CD14-positive monocyte (primary cell): ENCODE measurements at regions not wholly inside any gene's neighbourhood (a gene's known extent, or its start where the extent isn't known, plus 50 kb on each side); places are given as distances from the start of the nearest gene placed in this dataset.

ENCODE experiments used
- DNase-seq, 3 donors: peaks; one replicate each; pipeline ENCODE4 v3.0.0-alpha.2; 2011 to 2022
- H2AFZ ChIP-seq: 2 replicates; pipeline ENCODE4 v1.6.0; 2012; ENCODE audit warnings: mild to moderate bottlenecking, low read depth, low read length, inconsistent platforms; ENCODE audit not compliant: insufficient read depth, poor library complexity, severe bottlenecking
- H3K27ac ChIP-seq, 2 donors: 1 replicate in 1 of 2; 2 replicates in 1 of 2; pipeline ENCODE4 v1.5.1; 2012 to 2013; ENCODE audit warnings: low read length in 2 of 2, control low read depth in 1 of 2, inconsistent platforms in 1 of 2, low read depth in 1 of 2, mild to moderate bottlenecking in 1 of 2
- H3K27me3 ChIP-seq, 2 donors: one replicate each; pipeline versions ENCODE4 v1.6.0 to v1.6.1; 2011 to 2013; ENCODE audit warnings: low read length in 2 of 2; ENCODE audit not compliant: control insufficient read depth in 2 of 2, insufficient read depth in 2 of 2
- H3K36me3 ChIP-seq, 2 donors: replicated peaks in 1 of 2; 1 replicate in 1 of 2; 2 replicates in 1 of 2; pipeline versions ENCODE4 v1.5.1 to v1.6.1; 2012 to 2013; ENCODE audit warnings: low read length in 2 of 2, control low read depth in 1 of 2, inconsistent platforms in 1 of 2, mild to moderate bottlenecking in 1 of 2; ENCODE audit not compliant: insufficient read depth in 2 of 2, control insufficient read depth in 1 of 2
- H3K4me1 ChIP-seq, 2 donors: 1 replicate in 1 of 2; 2 replicates in 1 of 2; pipeline versions ENCODE4 v1.5.1 to v1.6.1; 2012 to 2013; ENCODE audit warnings: low read length in 2 of 2, control low read depth in 1 of 2, inconsistent platforms in 1 of 2, mild to moderate bottlenecking in 1 of 2, moderate library complexity in 1 of 2; ENCODE audit not compliant: insufficient read depth in 2 of 2, control insufficient read depth in 1 of 2
- H3K4me2 ChIP-seq: replicated peaks from 2 replicates; pipeline ENCODE3; 2012; ENCODE audit warnings: low read length, moderate library complexity, mild to moderate bottlenecking; ENCODE audit not compliant: poor library complexity, severe bottlenecking; ENCODE audit errors: extremely low read depth
- H3K4me3 ChIP-seq, 3 experiments: fragments of 200-600 bp in 1 of 3; sonication (generic) in 1 of 3; replicated peaks in 1 of 3; 1 replicate in 2 of 3; 2 replicates in 1 of 3; pipeline ENCODE4 v1.5.1; 2011 to 2013; ENCODE audit warnings: low read length in 3 of 3, mild to moderate bottlenecking in 3 of 3, control low read depth in 2 of 3, low read depth in 2 of 3, inconsistent platforms in 1 of 3, moderate library complexity in 1 of 3
- H3K79me2 ChIP-seq: 2 replicates; pipeline ENCODE4 v1.6.0; 2012; ENCODE audit warnings: mild to moderate bottlenecking, control low read depth, inconsistent platforms, low read length, moderate library complexity; ENCODE audit not compliant: insufficient read depth
- H3K9ac ChIP-seq: 2 replicates; pipeline ENCODE4 v1.6.0; 2017; ENCODE audit warnings: low read length, mild to moderate bottlenecking; ENCODE audit not compliant: insufficient read depth, poor library complexity, severe bottlenecking
- H3K9me3 ChIP-seq, 2 donors: replicated peaks in 1 of 2; 1 replicate in 1 of 2; 2 replicates in 1 of 2; pipeline versions ENCODE4 v1.5.1 to v1.6.1; 2012 to 2013; ENCODE audit warnings: low read length in 2 of 2, control low read depth in 1 of 2; ENCODE audit not compliant: control insufficient read depth in 1 of 2, insufficient read depth in 1 of 2
- H4K20me1 ChIP-seq: 2 replicates; pipeline ENCODE4 v1.6.0; 2012; ENCODE audit warnings: mild to moderate bottlenecking, low read length, control low read depth, moderate library complexity; ENCODE audit not compliant: insufficient read depth
- H3K27ac Mint-ChIP-seq, 7 donors: one replicate each; pipeline ENCODE4 v1.8.0; 2020; ENCODE audit warnings: mild to moderate bottlenecking in 7 of 7, mixed read lengths in 7 of 7, moderate library complexity in 6 of 7, inconsistent platforms in 2 of 7
- H3K27me3 Mint-ChIP-seq, 3 donors: one replicate each; pipeline ENCODE4 v1.8.0; 2021 to 2022; ENCODE audit warnings: low read depth in 3 of 3, mild to moderate bottlenecking in 3 of 3, mixed read lengths in 3 of 3, moderate library complexity in 3 of 3, inconsistent platforms in 1 of 3
- H3K36me3 Mint-ChIP-seq, 2 donors: one replicate each; pipeline ENCODE4 v1.8.0; 2020; ENCODE audit warnings: mixed read lengths in 2 of 2, inconsistent platforms in 1 of 2, mild to moderate bottlenecking in 1 of 2
- H3K4me1 Mint-ChIP-seq: one replicate; pipeline ENCODE4 v1.8.0; 2020; ENCODE audit warnings: mild to moderate bottlenecking, mixed read lengths
- H3K4me3 Mint-ChIP-seq, 2 donors: one replicate each; pipeline ENCODE4 v1.8.0; 2020; ENCODE audit warnings: mild to moderate bottlenecking in 2 of 2, mixed read lengths in 2 of 2, moderate library complexity in 1 of 2
- H3K9me3 Mint-ChIP-seq, 7 donors: one replicate each; pipeline ENCODE4 v1.8.0; 2020 to 2022; ENCODE audit warnings: mixed read lengths in 7 of 7, mild to moderate bottlenecking in 6 of 7, moderate library complexity in 6 of 7, inconsistent platforms in 2 of 7
- WGBS: methylation state at CpG from one replicate; pipeline ENCODE4 v1.1.5; 2013; ENCODE audit warnings: missing lambda C conversion rate; ENCODE audit not compliant: insufficient coverage; 5-methylcytosine and 5-hydroxymethylcytosine counted together
- intact Hi-C, 2 donors: fragments of 100-400 bp; cut with micrococcal nuclease; formaldehyde crosslinking; loops; one replicate each; pipeline versions ENCODE4 v1.15.0 to v1.15.1; 2023
- TF ChIP-seq, protein P1 (sequence below): fragments of 200-600 bp; IDR thresholded peaks from one replicate; pipeline ENCODE4 v1.8.0; 2022; ENCODE audit warnings: antibody characterized with exemption, mild to moderate bottlenecking

DNA sequence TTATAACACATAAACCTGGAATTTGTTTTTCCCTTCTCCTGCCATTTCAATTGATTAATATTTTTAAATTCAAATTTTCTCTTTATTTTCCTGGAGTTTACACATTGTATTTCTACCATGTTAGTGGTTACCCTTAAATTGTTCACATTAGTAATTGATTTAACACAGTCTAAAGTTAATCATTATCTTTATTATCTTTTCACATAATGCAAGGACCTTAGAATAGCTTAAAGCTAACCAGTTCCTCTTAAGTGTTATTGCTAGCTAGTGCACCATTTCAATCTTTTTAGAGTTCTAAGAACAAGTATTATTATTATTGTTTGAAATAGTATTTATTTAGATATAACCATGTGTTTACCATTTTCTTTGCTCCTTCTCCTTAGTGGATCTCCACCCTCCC is 251.2 kb upstream of the FBXL7 start:
- no peak overlapping the region for H3K27ac Mint-ChIP-seq
- Histone ChIP-seq H3K27me3 (no peaks in the 10 kb centered on the region), H3K4me2 (no peak overlapping the region), H3K9me3 (peaks cover 0 to 12% of the 10 kb centered on the region in 2 donors), H3K4me1 (no peaks in the 10 kb centered on the region), H2AFZ (no peak overlapping the region), H3K36me3 (no peaks in the 10 kb centered on the region), H3K27ac (no peak overlapping the region), H3K79me2 (no peaks in the 10 kb centered on the region), H4K20me1 (no peaks in the 10 kb centered on the region), H3K4me3 (no peak overlapping the region), H3K9ac (no peak overlapping the region)
- H3K4me1 Mint-ChIP-seq = no peaks in the 10 kb centered on the region
- no peak overlapping the region for H3K4me3 Mint-ChIP-seq
- intact Hi-C loops = no loop called here
- no peak for DNase-seq
- no peaks in the 10 kb centered on the region for H3K36me3 Mint-ChIP-seq
- H3K27me3 Mint-ChIP-seq = peaks cover 0 to 2% (median 2%) of the 10 kb centered on the region in 3 donors
- peaks cover 0 to 13% (median 6%) of the 10 kb centered on the region in 7 donors for H3K9me3 Mint-ChIP-seq
- TF ChIP-seq, protein P1, sequence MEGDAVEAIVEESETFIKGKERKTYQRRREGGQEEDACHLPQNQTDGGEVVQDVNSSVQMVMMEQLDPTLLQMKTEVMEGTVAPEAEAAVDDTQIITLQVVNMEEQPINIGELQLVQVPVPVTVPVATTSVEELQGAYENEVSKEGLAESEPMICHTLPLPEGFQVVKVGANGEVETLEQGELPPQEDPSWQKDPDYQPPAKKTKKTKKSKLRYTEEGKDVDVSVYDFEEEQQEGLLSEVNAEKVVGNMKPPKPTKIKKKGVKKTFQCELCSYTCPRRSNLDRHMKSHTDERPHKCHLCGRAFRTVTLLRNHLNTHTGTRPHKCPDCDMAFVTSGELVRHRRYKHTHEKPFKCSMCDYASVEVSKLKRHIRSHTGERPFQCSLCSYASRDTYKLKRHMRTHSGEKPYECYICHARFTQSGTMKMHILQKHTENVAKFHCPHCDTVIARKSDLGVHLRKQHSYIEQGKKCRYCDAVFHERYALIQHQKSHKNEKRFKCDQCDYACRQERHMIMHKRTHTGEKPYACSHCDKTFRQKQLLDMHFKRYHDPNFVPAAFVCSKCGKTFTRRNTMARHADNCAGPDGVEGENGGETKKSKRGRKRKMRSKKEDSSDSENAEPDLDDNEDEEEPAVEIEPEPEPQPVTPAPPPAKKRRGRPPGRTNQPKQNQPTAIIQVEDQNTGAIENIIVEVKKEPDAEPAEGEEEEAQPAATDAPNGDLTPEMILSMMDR = no peak

DNA sequence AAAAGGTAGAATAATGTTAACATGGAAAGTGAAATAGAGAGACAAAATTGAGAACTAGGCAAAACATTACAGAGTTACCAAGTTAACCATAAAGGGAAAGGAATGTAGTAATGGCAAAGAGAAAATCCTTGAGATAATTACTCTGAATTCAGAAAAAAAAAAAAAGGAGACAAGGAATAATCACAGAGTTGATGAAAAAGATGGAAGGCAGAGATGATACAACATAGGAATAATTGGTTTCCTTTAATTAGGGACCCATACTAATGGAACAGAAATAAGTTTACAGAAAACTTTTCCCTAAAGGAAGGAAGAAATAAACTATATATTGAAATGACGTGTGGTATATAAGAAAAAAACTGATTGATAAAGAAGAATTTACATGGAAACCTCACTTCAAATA is 254.1 kb upstream of the FBXL7 start:
- Histone ChIP-seq H3K36me3 (no peaks in the 10 kb centered on the region), H3K9me3 (peaks cover 0 to 12% of the 10 kb centered on the region in 2 donors), H3K4me2 (no peak overlapping the region), H3K27me3 (no peaks in the 10 kb centered on the region), H3K9ac (no peak overlapping the region), H2AFZ (no peak overlapping the region), H4K20me1 (no peaks in the 10 kb centered on the region), H3K4me3 (no peak overlapping the region), H3K79me2 (no peaks in the 10 kb centered on the region), H3K4me1 (no peaks in the 10 kb centered on the region), H3K27ac (no peak overlapping the region)
- WGBS = no CpG with 5 or more reads among the region's 1 CpG
- H3K4me3 Mint-ChIP-seq = no peak overlapping the region
- H3K36me3 Mint-ChIP-seq = no peaks in the 10 kb centered on the region
- peaks cover 0 to 3% (median 2%) of the 10 kb centered on the region in 3 donors for H3K27me3 Mint-ChIP-seq
- TF ChIP-seq, protein P1 = no peak
- H3K9me3 Mint-ChIP-seq = peaks cover 0 to 13% (median 6%) of the 10 kb centered on the region in 7 donors
- no peaks in the 10 kb centered on the region for H3K4me1 Mint-ChIP-seq
- DNase-seq = no peak
- H3K27ac Mint-ChIP-seq = no peak overlapping the region
- intact Hi-C loops = no loop called here
